Trophoblast cell (in vitro differentiated cells and primary cell): ENCODE measurements at regions not wholly inside any gene's neighbourhood (a gene's known extent, or its start where the extent isn't known, plus 50 kb on each side); places are given as distances from the start of the nearest gene placed in this dataset.

Experiments used
- DNase-seq, 2 donors: peaks; one replicate each; pipeline ENCODE4 v3.0.0-alpha.2; 2016
- H2AFZ ChIP-seq: 2 replicates; pipeline ENCODE4 v1.6.1; 2013; ENCODE audit warnings: low read length, moderate library complexity, mild to moderate bottlenecking; ENCODE audit not compliant: insufficient read depth, poor library complexity
- H2AK5ac ChIP-seq: 2 replicates; pipeline ENCODE4 v1.6.1; 2013; ENCODE audit warnings: mild to moderate bottlenecking, low read length
- H2BK120ac ChIP-seq: 2 replicates; pipeline ENCODE4 v1.6.1; 2013; ENCODE audit warnings: low read length, mild to moderate bottlenecking, moderate library complexity; ENCODE audit not compliant: insufficient read depth, poor library complexity
- H2BK12ac ChIP-seq: 2 replicates; pipeline ENCODE4 v1.6.1; 2013; ENCODE audit warnings: mild to moderate bottlenecking, low read length, moderate library complexity
- H2BK5ac ChIP-seq: 2 replicates; pipeline ENCODE4 v1.6.1; 2013; ENCODE audit warnings: low read length, low read depth, moderate library complexity, mild to moderate bottlenecking; ENCODE audit not compliant: poor library complexity
- H3K14ac ChIP-seq: 2 replicates; pipeline ENCODE4 v1.6.1; 2013; ENCODE audit warnings: mild to moderate bottlenecking, low read length
- H3K18ac ChIP-seq: 2 replicates; pipeline ENCODE4 v1.6.1; 2013; ENCODE audit warnings: mild to moderate bottlenecking, low read length
- H3K23ac ChIP-seq: 2 replicates; pipeline ENCODE4 v1.6.1; 2013; ENCODE audit warnings: low read length
- H3K27ac ChIP-seq: 2 replicates; pipeline ENCODE4 v1.5.1; 2013; ENCODE audit warnings: low read depth, mild to moderate bottlenecking, inconsistent platforms, low read length, moderate library complexity
- H3K27me3 ChIP-seq: 2 replicates; pipeline ENCODE4 v1.6.1; 2013; ENCODE audit warnings: inconsistent platforms, mild to moderate bottlenecking, low read length, moderate library complexity; ENCODE audit not compliant: insufficient read depth
- H3K36me3 ChIP-seq, 2 experiments: 1 replicate in 1 of 2; 2 replicates in 1 of 2; pipeline ENCODE4 v1.6.1; 2013; ENCODE audit warnings: low read length in 2 of 2, mild to moderate bottlenecking in 2 of 2, moderate library complexity in 1 of 2; ENCODE audit not compliant: insufficient read depth in 2 of 2, control insufficient read depth in 1 of 2
- H3K4ac ChIP-seq: 2 replicates; pipeline ENCODE4 v1.6.1; 2013; ENCODE audit warnings: low read depth, mild to moderate bottlenecking, low read length, moderate library complexity
- H3K4me1 ChIP-seq, 2 experiments: 1 replicate in 1 of 2; 2 replicates in 1 of 2; pipeline ENCODE4 v1.6.1; 2013; ENCODE audit warnings: low read length in 2 of 2, mild to moderate bottlenecking in 2 of 2, moderate library complexity in 1 of 2; ENCODE audit not compliant: insufficient read depth in 2 of 2, control insufficient read depth in 1 of 2
- H3K4me2 ChIP-seq: 2 replicates; pipeline ENCODE4 v1.6.1; 2013; ENCODE audit warnings: inconsistent platforms, mild to moderate bottlenecking, low read length, moderate library complexity
- H3K4me3 ChIP-seq: 2 replicates; pipeline ENCODE4 v1.5.1; 2013; ENCODE audit warnings: mild to moderate bottlenecking, low read depth, low read length, inconsistent platforms
- H3K79me1 ChIP-seq: one replicate; pipeline ENCODE4 v1.6.1; 2013; ENCODE audit warnings: low read length
- H3K79me2 ChIP-seq: 2 replicates; pipeline ENCODE4 v1.6.1; 2013; ENCODE audit warnings: low read length, mild to moderate bottlenecking; ENCODE audit not compliant: control insufficient read depth, insufficient read depth, poor library complexity
- H3K9ac ChIP-seq: 2 replicates; pipeline ENCODE4 v1.6.1; 2013; ENCODE audit warnings: mild to moderate bottlenecking, low read length
- H3K9me3 ChIP-seq: 2 replicates; pipeline ENCODE4 v1.6.1; 2013; ENCODE audit warnings: low read depth, mild to moderate bottlenecking, control low read depth, inconsistent platforms, low read length; ENCODE audit not compliant: insufficient read depth
- H4K12ac ChIP-seq: 2 replicates; pipeline ENCODE4 v1.6.1; 2013; ENCODE audit warnings: low read depth, mild to moderate bottlenecking, low read length, moderate library complexity
- H4K8ac ChIP-seq: 2 replicates; pipeline ENCODE4 v1.6.1; 2013; ENCODE audit warnings: low read depth, mild to moderate bottlenecking, low read length, moderate library complexity
- H4K91ac ChIP-seq: one replicate; pipeline ENCODE4 v1.6.1; 2013; ENCODE audit warnings: low read depth, mild to moderate bottlenecking, low read length, moderate library complexity
- WGBS: extraction: QIAGEN DNeasy Blood & Tissue Kit; methylation state at CpG from one replicate; pipeline ENCODE4 v1.1.7; 2013; ENCODE audit warnings: missing lambda C conversion rate; ENCODE audit not compliant: insufficient read length, insufficient coverage; ENCODE audit errors: extremely low coverage; 5-methylcytosine and 5-hydroxymethylcytosine counted together

DNA sequence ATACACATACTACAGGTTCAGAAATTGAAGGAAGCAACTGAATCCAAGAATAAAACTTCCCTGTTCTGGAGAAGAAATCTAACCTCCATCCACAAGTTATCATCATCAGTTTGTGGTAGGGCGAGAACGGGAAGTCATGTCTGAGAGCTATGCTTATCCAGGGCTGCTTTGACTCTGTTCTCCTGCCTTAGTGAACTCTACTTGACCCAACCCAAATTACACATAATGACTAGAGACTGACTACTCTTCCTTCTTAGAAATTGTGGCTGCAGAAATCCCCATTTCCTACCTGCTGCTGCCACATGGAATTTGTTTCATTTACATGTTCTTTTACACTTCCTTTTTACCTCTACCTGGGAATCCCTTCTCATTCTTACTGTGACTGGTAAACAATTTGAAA lies 1102.6 kb upstream of the PIK3C3 start:
- Histone ChIP-seq H3K27ac (no peak overlapping the region), H3K4me3 (no peak overlapping the region), H4K12ac (no peak overlapping the region), H2BK5ac (no peak overlapping the region), H3K79me1 (no peaks in the 10 kb centered on the region), H3K9me3 (no peaks in the 10 kb centered on the region), H2BK120ac (no peak overlapping the region), H3K4me1 (no peaks in the 10 kb centered on the region), H3K4ac (no peak overlapping the region), H2AFZ (no peak overlapping the region), H3K18ac (no peak overlapping the region), H3K14ac (no peak overlapping the region), H3K36me3 (no peaks in the 10 kb centered on the region), H3K79me2 (no peaks in the 10 kb centered on the region), H3K9ac (no peak overlapping the region), H3K23ac (no peak overlapping the region), H3K4me2 (no peak overlapping the region), H4K91ac (no peak overlapping the region), H4K8ac (no peak overlapping the region), H3K27me3 (no peaks in the 10 kb centered on the region), H2BK12ac (no peak overlapping the region), H2AK5ac (no peak overlapping the region)
- no CpG with 5 or more reads among the region's 2 CpGs for WGBS
- no peak for DNase-seq

- no CpG with 5 or more reads among the region's 3 CpGs for WGBS
- Histone ChIP-seq H2BK12ac (no peak overlapping the region), H2AFZ (no peak overlapping the region), H3K79me2 (no peaks in the 10 kb centered on the region), H3K18ac (no peak overlapping the region), H3K9me3 (no peaks in the 10 kb centered on the region), H3K4me3 (no peak overlapping the region), H3K36me3 (no peaks in the 10 kb centered on the region), H3K4ac (no peak overlapping the region), H2AK5ac (no peak overlapping the region), H3K4me2 (no peak overlapping the region), H3K14ac (no peak overlapping the region), H3K79me1 (no peaks in the 10 kb centered on the region), H4K91ac (no peak overlapping the region), H3K27ac (no peak overlapping the region), H3K23ac (no peak overlapping the region), H2BK5ac (no peak overlapping the region), H3K4me1 (no peaks in the 10 kb centered on the region), H4K8ac (no peak overlapping the region), H3K9ac (no peak overlapping the region), H4K12ac (no peak overlapping the region), H3K27me3 (no peaks in the 10 kb centered on the region), H2BK120ac (no peak overlapping the region)
- DNase-seq = peak; percentile 45 to 72
Measured at GRCh38 chr18:40851014-40851429, 1104.0 kb upstream of the PIK3C3 start.

DNA sequence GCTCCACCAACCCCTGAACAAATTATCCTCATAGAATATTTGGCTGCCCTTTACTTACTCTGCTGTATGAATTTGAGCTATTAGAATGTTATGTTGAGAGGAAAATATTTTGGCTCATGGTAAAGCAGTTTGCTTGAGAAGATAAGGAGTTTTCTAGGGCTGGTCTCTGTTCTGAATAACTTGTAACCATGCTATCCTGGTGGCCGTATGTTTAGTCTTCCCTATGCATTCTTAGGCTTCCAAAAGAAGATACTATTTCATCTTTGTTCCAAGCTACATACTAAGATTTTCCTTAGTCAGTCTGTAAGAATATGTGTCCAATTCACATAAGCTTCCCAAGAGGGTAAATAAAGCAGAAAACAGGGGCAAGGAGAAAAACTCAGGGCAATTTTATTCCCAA lies 1105.1 kb upstream of the PIK3C3 start:
- Histone ChIP-seq H3K9me3 (no peaks in the 10 kb centered on the region), H3K4me2 (no peak overlapping the region), H2AK5ac (no peak overlapping the region), H2BK120ac (no peak overlapping the region), H3K4me3 (no peak overlapping the region), H2AFZ (no peak overlapping the region), H3K4ac (no peak overlapping the region), H3K14ac (no peak overlapping the region), H3K79me2 (no peaks in the 10 kb centered on the region), H3K4me1 (no peaks in the 10 kb centered on the region), H3K9ac (no peak overlapping the region), H3K27me3 (no peaks in the 10 kb centered on the region), H2BK5ac (no peak overlapping the region), H3K36me3 (no peaks in the 10 kb centered on the region), H3K27ac (no peak overlapping the region), H3K23ac (no peak overlapping the region), H4K91ac (no peak overlapping the region), H4K8ac (no peak overlapping the region), H3K79me1 (no peaks in the 10 kb centered on the region), H4K12ac (no peak overlapping the region), H3K18ac (no peak overlapping the region), H2BK12ac (no peak overlapping the region)
- DNase-seq = peak in 1 of 2 donors; percentile 42
- no CpG with 5 or more reads among the region's 1 CpG for WGBS

GRCh38 chr18:40841467-40841866 lies 1113.6 kb upstream of the PIK3C3 start:
- Histone ChIP-seq H3K4ac (no peak overlapping the region), H4K12ac (no peak overlapping the region), H3K79me2 (no peaks in the 10 kb centered on the region), H3K79me1 (no peaks in the 10 kb centered on the region), H3K9me3 (no peaks in the 10 kb centered on the region), H3K4me3 (no peak overlapping the region), H2AK5ac (no peak overlapping the region), H3K27ac (no peak overlapping the region), H3K23ac (no peak overlapping the region), H2BK5ac (no peak overlapping the region), H3K36me3 (no peaks in the 10 kb centered on the region), H2BK12ac (no peak overlapping the region), H3K14ac (no peak overlapping the region), H4K8ac (no peak overlapping the region), H3K18ac (no peak overlapping the region), H3K4me2 (no peak overlapping the region), H2BK120ac (no peak overlapping the region), H3K4me1 (no peaks in the 10 kb centered on the region), H3K9ac (no peak overlapping the region), H3K27me3 (no peaks in the 10 kb centered on the region), H2AFZ (no peak overlapping the region), H4K91ac (no peak overlapping the region)
- DNase-seq = no peak
